ENCODE measurements at regions not wholly inside any gene's neighbourhood (a gene's known extent, or its start where the extent isn't known, plus 50 kb on each side); places are given as distances from the start of the nearest gene placed in this dataset.

DNA sequence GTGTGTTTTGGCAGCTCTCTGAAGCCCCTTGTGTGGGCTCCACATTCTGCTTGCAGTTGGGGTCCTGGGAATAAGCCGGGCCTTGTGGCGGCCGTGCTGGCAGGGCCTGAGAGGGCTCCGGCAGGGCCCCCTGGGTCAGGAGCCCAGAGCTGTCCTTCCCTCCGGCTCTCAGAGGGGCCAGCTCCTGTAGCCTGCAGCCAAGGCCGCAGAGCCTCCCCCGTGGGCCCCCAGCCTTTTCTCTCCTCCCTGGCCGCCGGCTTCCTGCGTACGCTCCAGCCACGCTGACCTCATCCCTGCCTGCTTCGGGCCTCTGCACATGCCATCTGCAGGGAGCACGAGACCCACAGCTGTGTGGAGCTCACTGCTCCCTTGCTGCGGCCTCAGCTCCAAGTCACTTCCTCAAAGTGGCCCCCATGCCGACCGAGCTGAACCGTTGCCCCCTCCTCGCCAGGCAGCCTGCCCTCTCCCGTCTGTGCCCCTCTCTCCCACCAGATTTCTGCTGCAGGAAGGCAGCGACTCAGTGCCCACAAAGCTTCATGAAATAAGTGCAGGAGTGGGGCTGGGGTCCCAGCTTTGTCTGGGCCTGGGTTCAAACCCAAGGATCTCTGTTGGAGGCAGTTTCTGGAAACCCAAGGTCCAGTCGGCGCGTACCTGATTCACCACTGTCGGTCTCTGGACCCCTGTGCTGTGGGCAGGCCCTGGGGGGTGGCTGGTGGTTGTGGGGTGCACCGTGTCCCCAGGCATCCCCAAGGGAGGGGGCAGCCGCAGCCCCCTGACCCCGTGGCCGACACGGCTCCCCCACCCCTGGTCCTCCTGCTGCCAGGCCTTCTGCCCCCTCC lies 57.1 kb upstream of the NKX1-1 start:
- peaks cover 5% of the 10 kb centered on the region in 2 donors for H3K9me3 ChIP-seq (ENCODE audit: control insufficient read depth in 2 of 2, low read length in 2 of 2)
- H3K27me3 ChIP-seq (ENCODE audit: control insufficient read depth in 1 of 2, insufficient read depth in 2 of 2, low read length in 2 of 2): peaks cover 28 to 31% of the 10 kb centered on the region in 2 donors
- no peak overlapping the region for H3K9ac ChIP-seq (ENCODE audit: low read length in 2 of 2)
- no peak overlapping the region for H3K4me3 ChIP-seq (ENCODE audit: low read length in 2 of 2)
- no peaks in the 10 kb centered on the region for H3K36me3 ChIP-seq (ENCODE audit: control insufficient read depth in 2 of 2, insufficient read depth in 2 of 2, low read length in 2 of 2)
- H3K27ac ChIP-seq (ENCODE audit: low read length): no peak overlapping the region
- no peaks in the 10 kb centered on the region for H3K4me1 ChIP-seq (ENCODE audit: control insufficient read depth, insufficient read depth, low read length)

DNA sequence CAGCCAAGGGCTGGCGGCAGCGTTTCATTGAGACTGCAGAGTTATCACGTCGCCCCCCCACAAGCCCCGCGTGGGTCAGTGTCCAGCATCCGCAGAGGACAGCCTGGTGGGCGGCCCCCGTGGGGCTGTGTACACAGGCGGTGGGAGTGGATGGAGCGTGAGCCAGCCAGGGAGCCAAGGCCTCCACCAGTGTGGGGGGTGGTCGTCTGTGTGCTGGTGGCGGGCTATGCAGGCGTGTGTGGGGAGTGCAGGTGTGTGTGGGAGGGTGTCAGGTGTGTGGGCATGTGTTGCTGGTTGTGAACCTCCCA lies 56.5 kb upstream of the NKX1-1 start:
- H3K4me3 ChIP-seq (ENCODE audit: low read length in 2 of 2): no peak overlapping the region
- H3K27me3 ChIP-seq (ENCODE audit: control insufficient read depth in 1 of 2, insufficient read depth in 2 of 2, low read length in 2 of 2): peaks cover 31 to 32% of the 10 kb centered on the region in 2 donors

DNA sequence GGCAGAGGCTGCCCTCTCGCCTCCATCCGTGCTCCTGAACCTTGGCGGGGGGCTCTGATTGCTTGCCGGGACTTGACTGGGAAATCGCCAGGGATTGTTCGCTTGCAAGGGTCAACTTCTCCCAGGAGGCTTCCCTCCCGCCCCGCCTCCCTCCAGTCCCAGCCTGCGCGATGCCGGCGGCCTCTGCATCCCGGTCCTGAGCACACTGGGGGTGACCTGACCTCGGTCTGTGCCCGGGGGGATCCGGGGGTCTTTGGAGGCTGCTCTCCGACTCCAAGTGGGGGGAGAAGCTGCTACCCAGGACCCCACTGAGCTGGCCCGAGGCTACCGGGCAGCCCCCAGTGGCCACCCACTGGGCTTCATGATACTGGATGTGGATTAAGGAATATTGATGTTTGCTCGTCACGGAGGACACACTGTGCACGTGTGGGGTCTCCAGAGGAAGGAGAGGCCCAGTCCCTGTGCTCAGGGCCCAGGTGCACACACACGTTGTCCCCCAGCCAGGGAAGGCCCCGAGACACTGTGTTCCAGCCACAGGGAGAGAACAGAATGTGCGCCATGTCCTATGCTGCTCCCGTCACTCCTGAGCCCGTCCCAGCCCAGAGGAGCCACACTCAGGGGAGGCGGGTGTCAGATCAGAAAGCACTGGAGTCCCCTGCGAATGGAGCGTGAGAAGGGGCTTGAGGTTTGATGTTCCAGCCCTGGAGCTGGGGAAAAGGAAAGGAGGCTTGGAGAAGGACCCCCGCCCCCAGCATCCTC lies 55.9 kb upstream of the NKX1-1 start:
- Histone ChIP-seq H3K4me1 (ENCODE audit: control insufficient read depth, insufficient read depth, low read length) (no peaks in the 10 kb centered on the region), H3K27me3 (ENCODE audit: control insufficient read depth in 1 of 2, insufficient read depth in 2 of 2, low read length in 2 of 2) (peaks cover 31 to 32% of the 10 kb centered on the region in 2 donors)

More for the DNA sequence above, 56.5 kb upstream of the NKX1-1 start:
- Histone ChIP-seq H3K4me1 (ENCODE audit: control insufficient read depth, insufficient read depth, low read length) (no peaks in the 10 kb centered on the region), H3K27ac (ENCODE audit: low read length) (no peak overlapping the region), H3K9ac (ENCODE audit: low read length in 2 of 2) (no peak overlapping the region), H3K9me3 (ENCODE audit: control insufficient read depth in 2 of 2, low read length in 2 of 2) (peaks cover 3% of the 10 kb centered on the region in 2 donors), H3K36me3 (ENCODE audit: control insufficient read depth in 2 of 2, insufficient read depth in 2 of 2, low read length in 2 of 2) (no peaks in the 10 kb centered on the region)

DNA sequence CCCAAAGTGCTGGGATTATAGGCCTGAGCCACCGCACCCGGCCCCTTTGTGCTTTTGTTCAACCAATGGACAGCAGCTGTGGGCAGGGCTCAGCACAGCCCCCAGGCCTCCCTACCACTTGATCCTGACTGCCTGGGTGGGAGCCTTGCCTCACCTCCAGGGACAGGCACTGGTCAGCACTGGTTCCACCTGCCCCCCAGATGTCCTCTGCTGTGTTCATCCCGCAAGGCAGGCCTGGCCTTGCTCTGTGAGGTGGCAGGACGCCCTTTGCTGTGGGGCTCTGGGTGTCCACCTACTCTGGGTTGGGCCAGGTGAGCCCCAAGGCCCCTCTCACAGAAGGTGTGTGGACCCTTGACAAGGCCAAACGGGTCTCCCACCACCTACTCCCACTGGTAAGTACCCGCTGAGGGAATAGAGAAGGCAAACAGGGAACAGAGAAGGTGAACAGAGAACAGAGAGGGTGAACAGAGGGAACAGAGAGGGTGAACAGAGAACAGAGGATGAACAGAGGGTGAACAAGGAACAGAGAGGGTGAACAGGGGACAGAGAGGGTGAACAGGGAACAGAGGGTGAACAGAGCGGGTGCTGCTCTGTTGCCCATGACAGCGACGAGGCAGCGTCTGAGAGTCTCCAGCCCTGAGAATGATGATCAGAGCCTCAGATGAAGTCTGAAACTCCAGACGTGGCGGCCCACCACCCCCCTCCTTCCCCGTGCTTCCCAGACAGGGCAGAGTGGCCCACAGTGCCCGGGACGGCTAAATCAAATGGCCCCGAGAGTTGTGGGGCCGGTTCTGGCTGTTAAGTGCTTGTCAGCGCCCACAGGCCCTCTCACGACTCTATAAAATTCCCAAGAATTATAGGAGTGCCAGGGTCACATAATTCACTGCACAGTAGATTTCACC lies 55.0 kb upstream of the NKX1-1 start:
- Histone ChIP-seq H3K36me3 (ENCODE audit: control insufficient read depth in 2 of 2, insufficient read depth in 2 of 2, low read length in 2 of 2) (no peaks in the 10 kb centered on the region), H3K27me3 (ENCODE audit: control insufficient read depth in 1 of 2, insufficient read depth in 2 of 2, low read length in 2 of 2) (peaks cover 31 to 33% of the 10 kb centered on the region in 2 donors), H3K9ac (ENCODE audit: low read length in 2 of 2) (no peak overlapping the region), H3K27ac (ENCODE audit: low read length) (no peak overlapping the region), H3K9me3 (ENCODE audit: control insufficient read depth in 2 of 2, low read length in 2 of 2) (peaks cover 0 to 3% of the 10 kb centered on the region in 2 donors), H3K4me3 (ENCODE audit: low read length in 2 of 2) (no peak overlapping the region), H3K4me1 (ENCODE audit: control insufficient read depth, insufficient read depth, low read length) (no peaks in the 10 kb centered on the region)

More for the DNA sequence above, 55.9 kb upstream of the NKX1-1 start:
- Histone ChIP-seq H3K27ac (ENCODE audit: low read length) (no peak overlapping the region), H3K4me3 (ENCODE audit: low read length in 2 of 2) (no peak overlapping the region), H3K36me3 (ENCODE audit: control insufficient read depth in 2 of 2, insufficient read depth in 2 of 2, low read length in 2 of 2) (no peaks in the 10 kb centered on the region), H3K9me3 (ENCODE audit: control insufficient read depth in 2 of 2, low read length in 2 of 2) (peaks cover 0 to 3% of the 10 kb centered on the region in 2 donors), H3K9ac (ENCODE audit: low read length in 2 of 2) (no peak overlapping the region)

DNA sequence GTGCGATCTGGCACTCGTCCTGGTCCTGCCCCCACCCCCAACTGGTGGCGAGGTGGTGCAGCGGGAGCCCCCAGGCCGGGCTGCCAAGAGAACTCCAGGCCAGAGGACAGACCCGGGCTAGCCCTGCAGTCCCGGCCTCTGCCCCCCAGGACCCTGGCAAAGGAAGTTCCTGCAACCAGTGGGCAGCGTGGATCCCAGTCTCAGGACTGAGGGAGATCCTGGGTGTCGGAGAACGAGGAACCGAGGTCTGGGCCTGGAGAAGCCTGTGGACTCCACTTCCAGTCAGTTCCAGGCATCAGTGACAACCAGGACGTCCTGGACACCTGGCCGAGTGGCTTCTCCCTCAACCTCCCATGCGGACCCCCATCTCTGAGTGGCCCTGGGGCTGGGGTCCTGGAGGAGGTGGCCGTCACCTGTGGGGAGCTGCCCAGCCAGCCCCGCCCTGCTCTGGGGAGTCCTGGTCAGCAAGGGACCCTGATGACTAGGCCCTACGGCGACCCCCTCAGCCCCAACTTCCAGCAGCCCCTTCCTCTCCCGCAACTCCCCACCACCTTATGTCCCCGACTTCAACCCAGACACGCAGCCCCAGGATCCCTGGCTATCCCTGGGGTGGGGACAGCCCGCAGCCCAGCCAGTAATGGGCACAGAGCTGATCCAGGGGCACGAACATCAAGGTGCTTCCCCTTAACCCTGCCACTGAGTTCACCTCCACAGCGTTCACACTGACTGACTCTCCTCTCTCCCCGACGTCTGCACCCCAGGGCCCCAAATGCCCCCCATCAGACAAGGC lies 53.7 kb upstream of the NKX1-1 start:
- Histone ChIP-seq H3K36me3 (ENCODE audit: control insufficient read depth in 2 of 2, insufficient read depth in 2 of 2, low read length in 2 of 2) (no peaks in the 10 kb centered on the region), H3K4me3 (ENCODE audit: low read length in 2 of 2) (no peak overlapping the region), H3K4me1 (ENCODE audit: control insufficient read depth, insufficient read depth, low read length) (no peaks in the 10 kb centered on the region), H3K27ac (ENCODE audit: low read length) (no peak overlapping the region), H3K27me3 (ENCODE audit: control insufficient read depth in 1 of 2, insufficient read depth in 2 of 2, low read length in 2 of 2) (peaks cover 31 to 32% of the 10 kb centered on the region in 2 donors), H3K9ac (ENCODE audit: low read length in 2 of 2) (no peak overlapping the region), H3K9me3 (ENCODE audit: control insufficient read depth in 2 of 2, low read length in 2 of 2) (peaks cover 0 to 3% of the 10 kb centered on the region in 2 donors)

DNA sequence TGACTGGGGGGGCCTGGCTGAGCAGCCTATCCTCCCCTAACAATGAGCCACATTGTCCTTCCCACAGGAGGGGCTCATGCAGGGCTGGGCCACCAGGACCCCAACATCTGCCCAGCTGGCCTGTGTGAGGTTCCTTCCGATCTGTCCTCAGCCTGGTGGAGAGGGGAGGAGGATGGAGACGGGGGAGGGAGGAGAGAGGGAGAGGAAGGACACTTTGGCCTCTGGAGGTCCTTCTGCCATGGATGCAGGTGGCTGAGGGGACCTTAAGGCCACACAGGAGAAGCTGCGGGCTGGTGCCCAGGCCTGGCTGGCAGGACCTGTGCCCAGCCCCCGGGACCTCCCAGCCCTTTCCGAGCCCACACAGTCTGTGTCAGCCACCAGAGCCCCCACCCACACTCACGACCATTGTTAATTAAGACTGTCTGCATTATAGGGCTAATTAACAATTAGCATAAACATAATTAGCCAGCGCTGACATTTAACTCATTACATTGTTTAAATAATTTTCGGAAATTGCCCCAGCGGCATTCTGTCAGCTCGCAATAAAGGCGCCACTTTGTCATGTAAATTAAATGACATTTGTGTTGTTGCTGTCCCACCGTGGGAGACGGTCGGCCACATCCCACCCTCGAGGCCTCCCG lies 53.0 kb upstream of the NKX1-1 start:
- Histone ChIP-seq H3K4me1 (ENCODE audit: control insufficient read depth, insufficient read depth, low read length) (no peaks in the 10 kb centered on the region), H3K27me3 (ENCODE audit: control insufficient read depth in 1 of 2, insufficient read depth in 2 of 2, low read length in 2 of 2) (peaks cover 30 to 32% of the 10 kb centered on the region in 2 donors), H3K4me3 (ENCODE audit: low read length in 2 of 2) (no peak overlapping the region), H3K9me3 (ENCODE audit: control insufficient read depth in 2 of 2, low read length in 2 of 2) (peaks cover 0 to 3% of the 10 kb centered on the region in 2 donors), H3K36me3 (ENCODE audit: control insufficient read depth in 2 of 2, insufficient read depth in 2 of 2, low read length in 2 of 2) (no peaks in the 10 kb centered on the region), H3K27ac (ENCODE audit: low read length) (no peak overlapping the region), H3K9ac (ENCODE audit: low read length in 2 of 2) (no peak overlapping the region)

DNA sequence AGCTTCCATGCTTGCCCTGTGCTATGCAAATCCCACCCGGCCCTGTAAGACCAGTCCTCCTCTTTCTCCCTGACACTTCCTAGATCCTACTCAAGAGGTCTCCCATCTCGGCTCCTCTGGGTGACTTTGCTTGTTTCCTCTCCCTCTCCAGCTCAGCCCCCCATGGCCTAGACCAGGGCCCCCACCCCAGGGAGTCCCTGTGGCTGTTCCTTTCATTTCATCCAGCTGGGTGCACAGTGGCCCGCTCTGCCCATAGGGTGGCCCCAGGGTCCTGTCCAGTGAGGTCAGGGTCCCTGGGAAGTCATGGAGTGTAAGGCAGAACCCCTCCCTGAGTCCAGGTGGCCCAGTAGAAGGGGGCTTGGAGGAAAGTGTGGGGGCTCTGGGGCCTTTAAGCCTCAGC lies 52.3 kb upstream of the NKX1-1 start:
- peaks cover 27 to 30% of the 10 kb centered on the region in 2 donors for H3K27me3 ChIP-seq (ENCODE audit: control insufficient read depth in 1 of 2, insufficient read depth in 2 of 2, low read length in 2 of 2)
- no peak overlapping the region for H3K4me3 ChIP-seq (ENCODE audit: low read length in 2 of 2)
- no peak overlapping the region for H3K27ac ChIP-seq (ENCODE audit: low read length)
- H3K36me3 ChIP-seq (ENCODE audit: control insufficient read depth in 2 of 2, insufficient read depth in 2 of 2, low read length in 2 of 2): no peaks in the 10 kb centered on the region
- H3K9me3 ChIP-seq (ENCODE audit: control insufficient read depth in 2 of 2, low read length in 2 of 2): peaks cover 2 to 7% of the 10 kb centered on the region in 2 donors
- no peak overlapping the region for H3K9ac ChIP-seq (ENCODE audit: low read length in 2 of 2)
- H3K4me1 ChIP-seq (ENCODE audit: control insufficient read depth, insufficient read depth, low read length): no peaks in the 10 kb centered on the region

Measured in stomach smooth muscle (tissue), 2 donors.